Parathyroid adenoma (tissue), 2 donors: ENCODE measurements at regions not wholly inside any gene's neighbourhood (a gene's known extent, or its start where the extent isn't known, plus 50 kb on each side); places are given as distances from the start of the nearest gene placed in this dataset.

Experiments used
- H2AFZ ChIP-seq: fragments of 300-600 bp; sonication (generic); one replicate; pipeline ENCODE4 v1.7.0; 2017; ENCODE audit warnings: antibody characterized with exemption, mild to moderate bottlenecking
- H3K27ac ChIP-seq: fragments of 300-600 bp; sonication (generic); one replicate; pipeline ENCODE4 v1.7.0; 2017
- H3K27me3 ChIP-seq: fragments of 300-600 bp; sonication (generic); one replicate; pipeline ENCODE4 v1.7.0; 2017; ENCODE audit warnings: low read length; ENCODE audit not compliant: control insufficient read depth, insufficient read depth
- H3K36me3 ChIP-seq: fragments of 300-600 bp; sonication (generic); one replicate; pipeline ENCODE4 v1.7.0; 2017; ENCODE audit warnings: low read length; ENCODE audit not compliant: control insufficient read depth, insufficient read depth
- H3K4me1 ChIP-seq: fragments of 300-600 bp; sonication (generic); one replicate; pipeline ENCODE4 v1.7.0; 2017; ENCODE audit warnings: control low read depth
- H3K4me2 ChIP-seq: fragments of 300-600 bp; sonication (generic); one replicate; pipeline ENCODE4 v1.7.0; 2017; ENCODE audit warnings: low read length
- H3K4me3 ChIP-seq: fragments of 300-600 bp; sonication (generic); one replicate; pipeline ENCODE4 v1.7.0; 2017; ENCODE audit warnings: low read depth, low read length
- H3K79me2 ChIP-seq: fragments of 300-600 bp; sonication (generic); one replicate; pipeline ENCODE4 v1.7.0; 2017; ENCODE audit warnings: control low read depth
- H3K9ac ChIP-seq: fragments of 300-600 bp; sonication (generic); one replicate; pipeline ENCODE4 v1.7.0; 2017; ENCODE audit warnings: mild to moderate bottlenecking
- H3K9me3 ChIP-seq: fragments of 300-600 bp; sonication (generic); one replicate; pipeline ENCODE4 v1.7.0; 2017; ENCODE audit warnings: low read length; ENCODE audit not compliant: control insufficient read depth
- TF ChIP-seq, protein P1 (sequence below): fragments of 300-600 bp; sonication (generic); IDR thresholded peaks from one replicate; pipeline ENCODE4 v1.7.0; 2017; ENCODE audit warnings: antibody characterized with exemption, mild to moderate bottlenecking
- donor health status: primary hyperparathyroidism.

DNA sequence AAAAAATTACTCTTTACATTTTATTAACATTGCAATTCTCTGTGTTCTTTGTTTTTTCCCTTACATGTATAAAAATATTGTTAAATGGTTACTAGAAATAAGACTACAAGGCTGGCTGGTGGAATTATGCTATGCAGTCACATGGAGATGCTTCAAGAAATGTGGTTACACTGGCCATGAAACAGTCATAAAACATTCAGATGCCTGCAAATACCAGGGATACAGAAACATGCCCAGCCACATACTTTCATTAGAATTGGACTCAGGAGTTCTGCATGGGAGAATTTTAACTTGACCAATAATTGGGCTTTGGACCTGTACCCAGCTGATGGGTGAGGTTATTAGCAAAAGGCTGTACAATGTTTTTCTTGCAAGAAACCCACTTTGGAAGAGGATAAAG is 1407.7 kb upstream of the SLC10A2 start:
- Histone ChIP-seq H3K79me2 (no peaks in the 10 kb centered on the region), H3K4me3 (no peak overlapping the region), H3K4me1 (no peaks in the 10 kb centered on the region), H3K4me2 (no peak overlapping the region), H3K27me3 (no peaks in the 10 kb centered on the region), H3K27ac (no peak overlapping the region), H3K9ac (no peak overlapping the region), H3K9me3 (no peaks in the 10 kb centered on the region), H3K36me3 (no peaks in the 10 kb centered on the region), H2AFZ (no peak overlapping the region)
- TF ChIP-seq, protein P1, sequence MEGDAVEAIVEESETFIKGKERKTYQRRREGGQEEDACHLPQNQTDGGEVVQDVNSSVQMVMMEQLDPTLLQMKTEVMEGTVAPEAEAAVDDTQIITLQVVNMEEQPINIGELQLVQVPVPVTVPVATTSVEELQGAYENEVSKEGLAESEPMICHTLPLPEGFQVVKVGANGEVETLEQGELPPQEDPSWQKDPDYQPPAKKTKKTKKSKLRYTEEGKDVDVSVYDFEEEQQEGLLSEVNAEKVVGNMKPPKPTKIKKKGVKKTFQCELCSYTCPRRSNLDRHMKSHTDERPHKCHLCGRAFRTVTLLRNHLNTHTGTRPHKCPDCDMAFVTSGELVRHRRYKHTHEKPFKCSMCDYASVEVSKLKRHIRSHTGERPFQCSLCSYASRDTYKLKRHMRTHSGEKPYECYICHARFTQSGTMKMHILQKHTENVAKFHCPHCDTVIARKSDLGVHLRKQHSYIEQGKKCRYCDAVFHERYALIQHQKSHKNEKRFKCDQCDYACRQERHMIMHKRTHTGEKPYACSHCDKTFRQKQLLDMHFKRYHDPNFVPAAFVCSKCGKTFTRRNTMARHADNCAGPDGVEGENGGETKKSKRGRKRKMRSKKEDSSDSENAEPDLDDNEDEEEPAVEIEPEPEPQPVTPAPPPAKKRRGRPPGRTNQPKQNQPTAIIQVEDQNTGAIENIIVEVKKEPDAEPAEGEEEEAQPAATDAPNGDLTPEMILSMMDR: no peak

DNA sequence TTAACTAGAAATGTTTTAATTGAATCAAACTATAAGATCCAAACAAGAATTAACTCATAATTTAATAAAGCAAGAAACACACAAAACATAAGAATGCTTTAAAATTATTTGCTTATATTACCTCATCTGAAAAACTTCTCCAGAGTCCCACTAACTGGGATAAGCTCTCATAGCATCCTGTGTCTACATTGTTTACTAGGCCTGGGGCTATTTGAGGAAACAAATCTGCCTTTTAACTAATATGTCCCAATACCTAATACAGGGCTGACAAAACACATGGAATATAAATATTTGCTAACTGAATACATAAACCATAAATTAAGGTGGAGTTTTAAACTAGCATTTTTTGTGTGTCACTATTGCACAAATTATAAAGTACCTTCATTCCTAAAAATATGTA is 1399.8 kb upstream of the SLC10A2 start:
- TF ChIP-seq, protein P1: no peak
- Histone ChIP-seq H2AFZ (no peak overlapping the region), H3K4me2 (no peak overlapping the region), H3K9me3 (no peaks in the 10 kb centered on the region), H3K27ac (no peak overlapping the region), H3K9ac (no peak overlapping the region), H3K4me1 (no peaks in the 10 kb centered on the region), H3K27me3 (no peaks in the 10 kb centered on the region), H3K36me3 (no peaks in the 10 kb centered on the region), H3K4me3 (no peak overlapping the region), H3K79me2 (no peaks in the 10 kb centered on the region)

DNA sequence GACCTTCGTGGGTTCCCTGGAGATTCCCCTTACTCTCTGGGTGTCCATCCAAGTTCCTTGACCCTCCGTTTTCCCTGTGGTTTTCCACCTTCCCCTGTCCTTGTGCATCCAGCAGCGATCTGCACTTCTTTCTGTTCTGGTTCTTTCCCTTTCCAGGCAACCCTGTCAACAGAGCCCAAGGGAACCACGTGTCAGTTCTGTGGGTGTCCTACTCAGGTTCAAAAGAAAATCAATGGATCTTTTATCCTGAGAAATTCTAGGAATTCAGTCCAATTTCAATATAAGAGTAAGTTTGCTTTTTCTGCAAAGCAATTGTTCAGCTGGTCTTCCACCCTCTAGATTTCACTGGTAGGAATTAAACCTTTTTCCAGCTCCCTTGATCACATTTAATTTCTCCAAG is 1394.8 kb upstream of the SLC10A2 start:
- Histone ChIP-seq H3K9ac (no peak overlapping the region), H3K4me1 (no peaks in the 10 kb centered on the region), H3K79me2 (no peaks in the 10 kb centered on the region), H3K4me2 (no peak overlapping the region), H3K4me3 (no peak overlapping the region), H3K9me3 (no peaks in the 10 kb centered on the region), H3K36me3 (no peaks in the 10 kb centered on the region), H2AFZ (no peak overlapping the region), H3K27ac (no peak overlapping the region), H3K27me3 (no peaks in the 10 kb centered on the region)
- TF ChIP-seq, protein P1: no peak

- no peaks in the 10 kb centered on the region for H3K27me3 ChIP-seq
- H3K27ac ChIP-seq: no peak overlapping the region
- H3K4me2 ChIP-seq: no peak overlapping the region
- no peaks in the 10 kb centered on the region for H3K4me1 ChIP-seq
- no peak overlapping the region for H2AFZ ChIP-seq
- no peaks in the 10 kb centered on the region for H3K36me3 ChIP-seq
- H3K9ac ChIP-seq: no peak overlapping the region
- H3K9me3 ChIP-seq: no peaks in the 10 kb centered on the region
- TF ChIP-seq, protein P1: no peak
- no peaks in the 10 kb centered on the region for H3K79me2 ChIP-seq
- H3K4me3 ChIP-seq: no peak overlapping the region
These were observed 1394.3 kb upstream of the SLC10A2 start for GRCh38 chr13:104460554-104460953.

DNA sequence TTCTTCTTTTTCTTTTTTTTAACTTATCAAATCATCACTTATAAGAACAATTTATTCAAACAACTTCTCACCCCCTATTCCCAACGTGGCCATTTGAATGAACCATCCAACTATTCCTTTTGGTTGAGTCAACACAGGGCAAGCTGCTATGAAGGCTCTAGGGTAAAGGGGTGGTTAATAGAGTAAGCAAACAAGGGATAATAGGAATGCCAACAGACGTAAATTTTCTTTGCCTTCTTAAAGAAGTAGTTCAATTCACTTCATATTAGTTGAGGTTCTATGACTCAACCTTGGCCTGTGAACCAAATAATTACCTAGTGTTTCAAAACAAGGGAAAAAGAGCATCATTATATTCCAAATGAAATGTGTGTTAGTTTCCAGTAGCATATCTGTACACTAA is 1383.8 kb upstream of the SLC10A2 start:
- H3K9ac ChIP-seq: no peak overlapping the region
- no peak overlapping the region for H3K27ac ChIP-seq
- TF ChIP-seq, protein P1: no peak
- H3K4me2 ChIP-seq: no peak overlapping the region
- H3K4me3 ChIP-seq: no peak overlapping the region
- H3K27me3 ChIP-seq: no peaks in the 10 kb centered on the region
- no peaks in the 10 kb centered on the region for H3K79me2 ChIP-seq
- H3K36me3 ChIP-seq: no peaks in the 10 kb centered on the region
- H3K4me1 ChIP-seq: no peaks in the 10 kb centered on the region
- no peak overlapping the region for H2AFZ ChIP-seq
- H3K9me3 ChIP-seq: no peaks in the 10 kb centered on the region
